ENCODE measurements at regions not wholly inside any gene's neighbourhood (a gene's known extent, or its start where the extent isn't known, plus 50 kb on each side); places are given as distances from the start of the nearest gene placed in this dataset.

GRCh38 chrX:129111081-129111798 lies 412.1 kb downstream of the SMARCA1 start:
- H3K4me3 ChIP-seq (ENCODE audit: low read length) = no peak overlapping the region
- no peak for DNase-seq (ENCODE audit: low read depth)
- TF ChIP-seq CTCF (conservative IDR thresholded peaks at IDR 0.05; ENCODE audit: low read length) = no peak

GRCh38 chrX:129108936-129109335 lies 414.4 kb downstream of the SMARCA1 start:
- no peak for TF ChIP-seq CTCF (conservative IDR thresholded peaks at IDR 0.05; ENCODE audit: low read length)
- no peak overlapping the region for H3K4me3 ChIP-seq (ENCODE audit: low read length)
- no peak for DNase-seq (ENCODE audit: low read depth)

- no peak for TF ChIP-seq CTCF (conservative IDR thresholded peaks at IDR 0.05; ENCODE audit: low read length)
- no peak for DNase-seq (ENCODE audit: low read depth)
- H3K4me3 ChIP-seq (ENCODE audit: low read length) = no peak overlapping the region
Measured at GRCh38 chrX:129099207-129099606, 424.1 kb downstream of the SMARCA1 start.

- H3K4me3 ChIP-seq (ENCODE audit: low read length) = no peak overlapping the region
- no peak for DNase-seq (ENCODE audit: low read depth)
- no peak for TF ChIP-seq CTCF (conservative IDR thresholded peaks at IDR 0.05; ENCODE audit: low read length)
Measured at GRCh38 chrX:129097668-129098067, 425.6 kb downstream of the SMARCA1 start.

GRCh38 chrX:129093706-129094105 lies 429.6 kb downstream of the SMARCA1 start:
- no peak overlapping the region for H3K4me3 ChIP-seq (ENCODE audit: low read length)
- no peak for DNase-seq (ENCODE audit: low read depth)
- TF ChIP-seq CTCF (conservative IDR thresholded peaks at IDR 0.05; ENCODE audit: low read length) = no peak

- TF ChIP-seq CTCF (conservative IDR thresholded peaks at IDR 0.05; ENCODE audit: low read length) = no peak
- DNase-seq (ENCODE audit: low read depth) = no peak
- no peak overlapping the region for H3K4me3 ChIP-seq (ENCODE audit: low read length)
Measured at GRCh38 chrX:129092757-129093156, 430.5 kb downstream of the SMARCA1 start.

GRCh38 chrX:129092242-129092641 lies 431.0 kb downstream of the SMARCA1 start:
- no peak for TF ChIP-seq CTCF (conservative IDR thresholded peaks at IDR 0.05; ENCODE audit: low read length)
- no peak for DNase-seq (ENCODE audit: low read depth)
- no peak overlapping the region for H3K4me3 ChIP-seq (ENCODE audit: low read length)

Data from AG10803 (cell line).